HUES6 (cell line): ENCODE measurements at regions not wholly inside any gene's neighbourhood (a gene's known extent, or its start where the extent isn't known, plus 50 kb on each side); places are given as distances from the start of the nearest gene placed in this dataset.

Source experiments
- H3K27ac ChIP-seq: 2 replicates; pipeline ENCODE4 v1.7.0; 2013; ENCODE audit warnings: low read depth, mild to moderate bottlenecking, low read length, inconsistent platforms
- H3K27me3 ChIP-seq: 2 replicates; pipeline ENCODE4 v1.6.1; 2013; ENCODE audit warnings: low read length; ENCODE audit not compliant: control insufficient read depth, insufficient read depth
- H3K36me3 ChIP-seq: 2 replicates; pipeline ENCODE4 v1.6.1; 2013; ENCODE audit warnings: low read length; ENCODE audit not compliant: control insufficient read depth, insufficient read depth
- H3K4me1 ChIP-seq: 2 replicates; pipeline ENCODE4 v1.6.1; 2013; ENCODE audit warnings: low read length; ENCODE audit not compliant: control insufficient read depth, insufficient read depth
- H3K4me3 ChIP-seq: 2 replicates; pipeline ENCODE4 v1.5.1; 2013; ENCODE audit warnings: low read depth, low read length
- H3K9ac ChIP-seq: one replicate; pipeline ENCODE4 v1.6.1; 2013; ENCODE audit warnings: mild to moderate bottlenecking, low read length
- H3K9me3 ChIP-seq: 2 replicates; pipeline ENCODE4 v1.6.1; 2013; ENCODE audit warnings: low read depth, low read length; ENCODE audit not compliant: control insufficient read depth, insufficient read depth

DNA sequence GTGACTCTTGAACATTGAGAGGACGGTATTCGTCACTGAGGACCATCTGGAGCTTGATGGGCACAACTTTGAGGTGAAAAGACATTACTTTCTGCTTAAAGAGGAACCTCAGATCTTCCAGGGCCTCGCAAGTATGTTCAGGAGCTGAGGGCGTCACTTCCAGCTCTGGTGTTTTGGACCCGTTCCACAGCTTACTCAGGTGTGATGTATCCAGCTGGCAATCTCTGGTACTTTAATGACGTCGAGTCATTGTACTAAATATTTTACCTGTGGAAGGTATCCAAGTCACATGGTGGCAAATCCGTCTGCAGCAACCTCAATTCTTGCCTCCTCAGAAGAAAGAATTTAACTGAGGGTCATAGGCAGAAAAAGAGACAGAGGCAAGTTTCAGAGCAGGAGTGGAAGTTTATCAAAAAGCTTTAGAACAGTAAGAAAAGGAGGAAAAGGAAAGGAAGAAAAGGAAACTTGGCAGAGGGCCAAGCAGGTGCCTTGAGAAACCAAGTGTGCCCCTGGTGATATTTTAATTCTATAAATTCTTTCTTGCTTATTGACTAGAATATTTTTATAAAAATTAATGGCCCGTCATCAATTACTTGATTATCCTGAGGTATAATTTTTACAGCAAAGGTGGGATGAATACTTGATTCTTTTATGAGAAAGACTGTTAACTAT, 250.6 kb downstream of the AEBP2 start:
- Histone ChIP-seq H3K27me3 (no peaks in the 10 kb centered on the region), H3K36me3 (no peaks in the 10 kb centered on the region), H3K9me3 (no peaks in the 10 kb centered on the region), H3K27ac (no peak overlapping the region), H3K4me1 (no peaks in the 10 kb centered on the region), H3K9ac (no peak overlapping the region), H3K4me3 (no peak overlapping the region)

DNA sequence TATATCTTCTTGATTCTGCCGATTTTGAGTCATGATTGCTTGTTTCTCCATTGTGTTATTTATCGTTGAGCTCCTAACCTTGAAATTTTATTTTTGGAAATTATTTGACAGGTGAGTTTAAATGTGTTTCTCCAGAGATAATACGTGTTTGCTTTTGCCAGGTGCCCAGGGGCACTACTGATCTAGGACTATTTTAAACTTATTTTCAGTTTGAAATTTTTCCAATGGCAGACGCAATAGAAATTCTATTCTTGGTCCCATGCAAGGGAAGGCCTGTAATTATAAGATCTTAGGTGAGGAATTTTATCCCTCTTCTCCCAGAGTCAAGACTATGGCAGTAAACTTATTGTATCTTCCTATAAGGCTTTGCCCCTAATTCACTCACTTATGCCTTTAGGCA, 252.8 kb downstream of the AEBP2 start:
- no peaks in the 10 kb centered on the region for H3K27me3 ChIP-seq
- H3K4me1 ChIP-seq: no peaks in the 10 kb centered on the region
- H3K9me3 ChIP-seq: no peaks in the 10 kb centered on the region
- no peak overlapping the region for H3K27ac ChIP-seq
- no peaks in the 10 kb centered on the region for H3K36me3 ChIP-seq
- H3K4me3 ChIP-seq: no peak overlapping the region
- no peak overlapping the region for H3K9ac ChIP-seq

DNA sequence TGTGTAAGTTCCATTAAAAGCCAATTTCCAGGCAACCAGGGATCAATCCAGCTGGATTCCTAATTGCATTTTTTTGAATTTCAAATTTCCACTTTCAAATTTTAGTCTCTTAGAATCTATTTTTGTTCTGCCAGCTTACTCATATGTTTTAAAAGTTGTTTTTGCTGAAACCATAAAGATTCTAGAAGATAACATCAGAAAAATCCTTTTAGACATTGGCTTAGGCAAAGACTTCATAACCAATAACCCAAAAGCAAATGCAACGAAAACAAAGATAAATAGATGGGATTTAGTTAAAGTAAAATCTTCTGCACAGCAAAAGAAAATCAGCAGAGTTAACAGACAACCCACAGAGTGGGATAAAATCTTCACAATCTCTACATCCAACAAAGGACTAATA, 253.3 kb downstream of the AEBP2 start:
- Histone ChIP-seq H3K9ac (no peak overlapping the region), H3K9me3 (no peaks in the 10 kb centered on the region), H3K27me3 (no peaks in the 10 kb centered on the region), H3K4me1 (no peaks in the 10 kb centered on the region), H3K4me3 (no peak overlapping the region), H3K27ac (no peak overlapping the region), H3K36me3 (no peaks in the 10 kb centered on the region)

DNA sequence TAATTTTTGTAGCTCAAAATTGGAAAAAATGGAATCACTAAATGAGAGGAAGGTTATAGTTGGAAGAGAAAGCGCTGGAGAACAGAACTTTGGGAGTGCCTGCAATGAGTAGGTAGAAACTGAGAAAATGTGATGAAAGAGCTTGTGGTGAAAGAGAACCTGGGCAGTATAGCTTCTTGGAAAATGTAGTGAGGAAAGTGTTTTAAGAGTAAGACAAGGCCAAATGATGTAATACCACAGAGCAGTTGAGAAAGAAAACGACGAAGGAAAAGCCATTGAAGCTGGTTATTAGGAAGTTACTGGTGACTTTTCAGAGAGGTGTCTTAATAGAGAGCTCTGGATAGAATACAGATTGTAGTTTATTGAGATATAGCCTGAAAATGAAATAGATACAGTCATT, 255.3 kb downstream of the AEBP2 start:
- Histone ChIP-seq H3K9ac (no peak overlapping the region), H3K27me3 (no peaks in the 10 kb centered on the region), H3K27ac (no peak overlapping the region), H3K4me3 (no peak overlapping the region), H3K9me3 (no peaks in the 10 kb centered on the region), H3K4me1 (no peaks in the 10 kb centered on the region), H3K36me3 (no peaks in the 10 kb centered on the region)

DNA sequence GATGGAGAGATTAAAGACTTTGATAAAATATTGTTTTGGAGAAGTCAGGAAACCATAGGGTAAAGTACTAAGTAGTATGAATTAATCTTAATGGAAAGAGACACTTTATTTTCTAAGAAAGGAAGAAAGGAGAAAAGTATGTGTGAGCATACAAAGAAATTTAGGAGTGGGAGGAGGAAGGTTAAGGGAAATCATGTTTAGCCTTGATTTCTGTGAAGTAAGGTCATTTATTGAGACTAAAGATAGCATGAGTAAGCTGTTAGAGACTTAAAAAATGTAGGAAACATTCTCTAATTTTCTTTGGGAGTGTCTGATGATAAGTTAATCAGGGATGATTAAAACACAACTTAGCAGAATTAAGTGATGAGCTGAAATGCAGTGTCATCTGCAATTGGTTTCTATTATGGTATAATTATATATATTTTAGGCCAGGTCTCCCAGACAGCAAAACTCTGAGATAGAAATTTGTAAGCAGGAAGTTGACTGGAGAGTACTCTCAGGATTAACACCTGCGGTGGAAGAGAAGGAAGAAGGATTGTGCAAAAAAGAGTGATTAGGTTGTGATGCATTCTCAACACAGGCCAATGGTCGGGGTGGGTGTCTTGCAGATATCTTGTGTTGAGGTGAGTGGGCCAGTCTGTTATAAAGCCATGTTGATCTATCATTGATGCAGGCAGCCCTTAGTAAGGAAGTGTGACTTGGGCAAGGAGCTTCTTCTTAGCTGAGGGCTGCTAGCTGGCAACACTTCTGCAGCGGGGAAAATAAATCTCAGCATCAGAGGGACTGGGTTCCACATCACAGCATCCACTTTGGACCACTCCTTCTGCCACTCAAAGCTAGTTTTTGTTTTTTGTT, 256.2 kb downstream of the AEBP2 start:
- H3K27ac ChIP-seq: no peak overlapping the region
- H3K9me3 ChIP-seq: no peaks in the 10 kb centered on the region; the same call in 1 of the 2 replicates
- H3K36me3 ChIP-seq: no peaks in the 10 kb centered on the region
- no peak overlapping the region for H3K4me3 ChIP-seq
- no peaks in the 10 kb centered on the region for H3K27me3 ChIP-seq
- H3K4me1 ChIP-seq: no peaks in the 10 kb centered on the region
- H3K9ac ChIP-seq: no peak overlapping the region

DNA sequence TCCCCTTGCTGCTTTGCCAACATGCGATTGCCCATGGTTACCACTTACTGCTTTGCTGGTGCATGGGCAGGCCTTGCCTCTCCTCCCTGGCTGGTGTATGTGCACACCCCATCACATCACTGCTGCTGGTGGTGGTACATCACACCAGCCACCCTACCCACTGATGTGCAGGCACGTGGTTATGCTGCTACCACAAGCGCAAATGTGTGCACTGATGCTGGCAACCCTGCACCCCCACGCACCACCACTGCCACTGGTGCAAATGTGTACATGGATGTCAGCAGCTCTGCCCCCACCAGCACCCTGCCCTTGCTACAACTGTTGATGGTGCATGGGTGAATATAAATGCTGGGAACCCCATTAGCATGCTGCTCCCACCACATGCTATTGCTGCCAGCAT, 261.7 kb downstream of the AEBP2 start:
- no peaks in the 10 kb centered on the region; the same call in 1 of the 2 replicates for H3K4me1 ChIP-seq
- no peak overlapping the region for H3K9ac ChIP-seq
- H3K9me3 ChIP-seq: no peaks in the 10 kb centered on the region; the same call in 1 of the 2 replicates
- no peaks in the 10 kb centered on the region for H3K36me3 ChIP-seq
- no peak overlapping the region for H3K27ac ChIP-seq
- H3K4me3 ChIP-seq: no peak overlapping the region
- H3K27me3 ChIP-seq: no peaks in the 10 kb centered on the region

DNA sequence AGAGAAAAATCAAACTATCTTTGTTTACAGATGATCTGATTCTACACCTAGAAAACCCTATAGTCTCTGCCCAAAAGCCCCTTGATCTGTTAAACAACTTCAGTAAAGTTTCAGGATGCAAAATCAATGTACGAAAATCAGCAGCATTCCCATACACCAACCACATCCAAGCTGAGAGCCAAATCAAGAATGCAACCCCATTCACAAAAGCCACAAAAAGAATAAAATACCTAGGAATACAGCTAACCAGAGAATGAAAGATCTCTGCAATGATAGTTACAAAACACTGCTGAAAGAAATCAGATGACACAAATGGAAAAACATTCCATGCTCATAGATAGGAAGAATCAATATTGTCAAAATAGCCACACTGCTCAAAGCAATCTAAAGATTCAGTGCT, 265.7 kb downstream of the AEBP2 start:
- Histone ChIP-seq H3K9me3 (peaks cover 12% of the 10 kb centered on the region), H3K9ac (no peak overlapping the region), H3K27ac (no peak overlapping the region), H3K4me3 (no peak overlapping the region), H3K36me3 (no peaks in the 10 kb centered on the region), H3K27me3 (no peaks in the 10 kb centered on the region), H3K4me1 (no peaks in the 10 kb centered on the region; the same call in 1 of the 2 replicates)

DNA sequence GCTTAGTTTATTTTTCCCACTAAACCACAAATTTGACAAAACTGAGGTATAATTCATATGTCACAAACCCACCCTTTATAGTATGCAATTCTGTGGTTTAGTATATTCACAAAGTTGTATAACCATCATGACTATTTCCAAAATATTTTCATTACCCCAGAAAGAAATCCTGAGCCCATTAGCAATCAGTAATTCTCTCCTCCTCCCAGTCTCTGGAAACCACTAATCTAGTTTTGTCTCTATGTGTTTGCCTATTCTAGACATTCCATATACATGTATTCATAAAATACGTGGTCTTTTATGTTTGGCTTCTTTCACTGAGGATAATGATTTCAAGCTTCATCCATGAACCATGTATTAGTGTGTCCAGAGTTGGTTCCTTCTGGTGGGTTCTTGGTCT, 267.6 kb downstream of the AEBP2 start:
- H3K27ac ChIP-seq: no peak overlapping the region
- H3K4me1 ChIP-seq: peaks cover 4% of the 10 kb centered on the region; the same call in 1 of the 2 replicates
- no peaks in the 10 kb centered on the region for H3K27me3 ChIP-seq
- H3K4me3 ChIP-seq: no peak overlapping the region
- peaks cover 12% of the 10 kb centered on the region for H3K9me3 ChIP-seq
- no peak overlapping the region for H3K9ac ChIP-seq
- no peaks in the 10 kb centered on the region for H3K36me3 ChIP-seq

DNA sequence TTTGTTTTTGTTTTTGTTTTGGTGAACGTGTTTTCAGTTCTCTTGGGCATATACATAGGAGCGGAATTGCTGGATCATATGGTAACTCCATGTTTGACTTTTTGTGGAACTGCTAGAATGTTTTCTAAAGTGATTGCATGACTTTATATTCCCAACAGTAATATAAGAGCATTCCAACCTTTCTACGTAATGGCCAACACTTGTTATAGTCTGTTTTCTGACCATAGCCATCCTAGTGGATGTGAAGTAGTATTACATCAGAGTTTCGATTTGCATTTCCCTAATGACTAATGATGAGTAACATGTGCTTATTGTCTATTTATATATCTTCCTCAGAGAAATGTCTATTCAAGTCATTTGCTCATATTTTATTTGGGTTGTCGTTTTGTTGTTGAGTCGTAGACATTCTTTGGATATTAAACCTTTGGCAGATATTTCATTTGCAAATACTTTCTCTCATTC, 268.7 kb downstream of the AEBP2 start:
- Histone ChIP-seq H3K4me1 (0 out of 2 replicates have a peak, but pooled peaks cover 4% of the 10 kb centered on the region), H3K9me3 (peaks cover 12% of the 10 kb centered on the region), H3K27ac (no peak overlapping the region), H3K4me3 (no peak overlapping the region), H3K27me3 (no peaks in the 10 kb centered on the region), H3K9ac (no peak overlapping the region), H3K36me3 (no peaks in the 10 kb centered on the region)

DNA sequence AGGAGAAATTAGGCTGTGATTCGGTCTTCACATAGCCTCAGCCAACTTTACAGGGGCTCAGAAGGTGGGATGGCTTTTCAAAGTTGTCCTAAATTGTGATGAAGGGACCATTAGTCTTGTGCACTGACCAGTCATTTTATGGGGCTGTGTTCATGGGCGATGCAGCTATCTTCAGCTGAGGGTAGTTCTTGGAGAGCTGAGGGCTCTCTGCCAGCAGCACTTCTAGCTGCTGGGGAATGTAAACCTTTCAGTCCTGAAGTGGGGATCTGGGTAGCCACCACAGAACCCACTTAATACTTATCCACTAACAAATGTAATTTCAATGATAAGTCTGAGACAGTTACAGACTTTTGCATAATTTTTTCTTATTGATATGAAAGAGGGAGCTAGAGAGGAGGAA, 270.6 kb downstream of the AEBP2 start:
- no peak overlapping the region for H3K9ac ChIP-seq
- H3K36me3 ChIP-seq: no peaks in the 10 kb centered on the region
- no peaks in the 10 kb centered on the region for H3K27me3 ChIP-seq
- peaks cover 15% of the 10 kb centered on the region for H3K9me3 ChIP-seq
- H3K4me1 ChIP-seq: 0 out of 2 replicates have a peak, but pooled peaks cover 4% of the 10 kb centered on the region
- no peak overlapping the region for H3K27ac ChIP-seq
- no peak overlapping the region for H3K4me3 ChIP-seq
